Activated CD8-positive, alpha-beta memory T cell treated with anti-CD3 and anti-CD28 coated beads, Interleukin-2, amount 50 U/mL, for 1 hour (primary cell): ENCODE measurements at regions not wholly inside any gene's neighbourhood (a gene's known extent, or its start where the extent isn't known, plus 50 kb on each side); places are given as distances from the start of the nearest gene placed in this dataset.
"Not testable (repeated sequence)": the region's sequence is repeated elsewhere in the genome, so short reads cannot be mapped to it uniquely, and the experiment has no call there.

Experiments
- DNase-seq: peaks from one replicate; pipeline ENCODE4 v3.0.0-alpha.2; 2020; ENCODE audit errors: extremely low read depth

GRCh38 chr5:96101358-96102089 lies 139.9 kb upstream of the ELL2 start:
- DNase-seq: no peak

GRCh38 chr5:96097488-96097887 lies 135.8 kb upstream of the ELL2 start:
- not testable (repeated sequence) for DNase-seq

- DNase-seq: no peak
Observed at GRCh38 chr5:96096724-96097123, 135.1 kb upstream of the ELL2 start.

- no peak for DNase-seq
Observed at GRCh38 chr5:96094904-96095303, 133.3 kb upstream of the ELL2 start.

- DNase-seq: no peak
Observed at GRCh38 chr5:96093890-96094381, 132.3 kb upstream of the ELL2 start.

- no peak for DNase-seq
Observed at GRCh38 chr5:96093340-96093739, 131.7 kb upstream of the ELL2 start.

- DNase-seq: no peak
Observed at GRCh38 chr5:96091874-96092273, 130.2 kb upstream of the ELL2 start.

- no peak for DNase-seq
Observed at GRCh38 chr5:96090215-96090614, 128.6 kb upstream of the ELL2 start.

- DNase-seq: no peak
Observed at GRCh38 chr5:96088706-96089498, 127.3 kb upstream of the ELL2 start.

- no peak for DNase-seq
Observed at GRCh38 chr5:96087939-96088338, 126.3 kb upstream of the ELL2 start.

GRCh38 chr5:96084874-96085506 lies 123.3 kb upstream of the ELL2 start:
- DNase-seq: no peak

GRCh38 chr5:96083361-96083881 lies 121.8 kb upstream of the ELL2 start:
- no peak for DNase-seq

- no peak for DNase-seq
Observed at GRCh38 chr5:96081276-96081858, 119.7 kb upstream of the ELL2 start.

GRCh38 chr5:96080557-96080956 lies 118.9 kb upstream of the ELL2 start:
- no peak for DNase-seq

- no peak for DNase-seq
Observed at GRCh38 chr5:96079962-96080361, 118.3 kb upstream of the ELL2 start.

GRCh38 chr5:96079075-96079474 lies 117.4 kb upstream of the ELL2 start:
- no peak for DNase-seq

GRCh38 chr5:96076451-96076850 lies 114.8 kb upstream of the ELL2 start:
- no peak for DNase-seq

- no peak for DNase-seq
Observed at GRCh38 chr5:96075579-96076289, 114.1 kb upstream of the ELL2 start.

- no peak for DNase-seq
Observed at GRCh38 chr5:96074870-96075269, 113.2 kb upstream of the ELL2 start.

- DNase-seq: no peak
Observed at GRCh38 chr5:96074460-96074859, 112.8 kb upstream of the ELL2 start.

GRCh38 chr5:96072791-96073165 lies 111.1 kb upstream of the ELL2 start:
- no peak for DNase-seq
